ENCODE measurements at regions not wholly inside any gene's neighbourhood (a gene's known extent, or its start where the extent isn't known, plus 50 kb on each side); places are given as distances from the start of the nearest gene placed in this dataset.

- no peak for DNase-seq (ENCODE audit: low spot score)
Measured at GRCh38 chr6:17226786-17227233, 54.4 kb upstream of the RBM24 start.

- no peak for DNase-seq (ENCODE audit: low spot score)
Measured at GRCh38 chr6:17227403-17227802, 53.8 kb upstream of the RBM24 start.

Data from hepatic stellate cell (primary cell).